PC-9 (cell line): ENCODE measurements at regions not wholly inside any gene's neighbourhood (a gene's known extent, or its start where the extent isn't known, plus 50 kb on each side); places are given as distances from the start of the nearest gene placed in this dataset.
"Not testable (repeated sequence)": the region's sequence is repeated elsewhere in the genome, so short reads cannot be mapped to it uniquely, and the experiment has no call there.

Experiments
- BruUV-seq: library from RNA; stranded (reverse); fragments of 400-500 nt; replicated peaks from 2 replicates; lab custom pipeline; 2021; lab: Mats Ljungman, UMichigan
- CTCF ChIA-PET: fragments of 300-600 bp; sonication (Branson Sonifier 250); formaldehyde crosslinking; loops from one replicate; lab custom pipeline; 2022; ENCODE audit warnings: antibody characterized with exemption; lab: Charles Lee
- POLR2A ChIA-PET: fragments of 300-600 bp; sonication (Branson Sonifier 250); formaldehyde crosslinking; loops from one replicate; lab custom pipeline; 2022; ENCODE audit warnings: antibody characterized with exemption; ENCODE audit not compliant: unreplicated experiment; lab: Charles Lee
- DNase-seq, 2 experiments: peaks; one replicate each; pipeline versions ENCODE4 v3.0.0 to v3.0.0-alpha.2; 2015 to 2022; ENCODE audit warnings: mixed read lengths in 1 of 2
- H2AFZ ChIP-seq: fragments of 200-600 bp; sonication (generic); 2 replicates; pipeline ENCODE4 v1.8.1; 2017; ENCODE audit warnings: antibody characterized with exemption
- H3F3A ChIP-seq: fragments of 200-600 bp; sonication (generic); 2 replicates; pipeline ENCODE4 v1.8.1; 2017; ENCODE audit warnings: antibody characterized with exemption, mild to moderate bottlenecking, low read depth; ENCODE audit not compliant: insufficient read depth
- H3K27ac ChIP-seq: fragments of 200-600 bp; sonication (generic); 2 replicates; pipeline ENCODE4 v1.6.1; 2016; ENCODE audit warnings: mixed run types
- H3K27me3 ChIP-seq: fragments of 200-600 bp; sonication (generic); 2 replicates; pipeline ENCODE4 v1.6.1; 2016; ENCODE audit warnings: low read depth, mixed run types; ENCODE audit not compliant: insufficient read depth
- H3K36me3 ChIP-seq: fragments of 200-600 bp; sonication (generic); 2 replicates; pipeline ENCODE4 v1.6.1; 2016; ENCODE audit warnings: low read depth, mixed run types
- H3K4me1 ChIP-seq: fragments of 200-600 bp; sonication (generic); replicated peaks from 2 replicates; pipeline ENCODE4 v1.6.1; 2016; ENCODE audit warnings: mixed run types; ENCODE audit not compliant: insufficient read depth
- H3K4me2 ChIP-seq: fragments of 200-600 bp; sonication (generic); 2 replicates; pipeline ENCODE4 v1.6.1; 2017; ENCODE audit warnings: mixed run types
- H3K4me3 ChIP-seq: fragments of 200-600 bp; sonication (generic); 2 replicates; pipeline ENCODE4 v1.6.1; 2016; ENCODE audit warnings: mixed run types
- H3K79me2 ChIP-seq: fragments of 200-600 bp; sonication (generic); 2 replicates; pipeline ENCODE4 v1.6.1; 2017; ENCODE audit warnings: low read depth, mixed run types
- H3K9me2 ChIP-seq: fragments of 200-600 bp; sonication (generic); 2 replicates; pipeline ENCODE4 v1.8.1; 2017; ENCODE audit warnings: mild to moderate bottlenecking; ENCODE audit not compliant: insufficient read depth
- H3K9me3 ChIP-seq: fragments of 200-600 bp; sonication (generic); 2 replicates; pipeline ENCODE4 v1.8.1; 2016; ENCODE audit warnings: low read depth; ENCODE audit not compliant: insufficient read depth
- H4K20me1 ChIP-seq: fragments of 200-600 bp; sonication (generic); 2 replicates; pipeline ENCODE4 v1.8.1; 2017; ENCODE audit not compliant: insufficient read depth
- EZH2 ChIP-seq: fragments of 200-600 bp; sonication (generic); IDR thresholded peaks from 2 replicates; pipeline ENCODE4 v1.8.0; 2017; ENCODE audit warnings: antibody characterized with exemption, low read depth
- intact Hi-C: fragments of 100-400 bp; cut with micrococcal nuclease; formaldehyde crosslinking; loops from one replicate; pipeline ENCODE4 v1.10.0; 2022; ENCODE audit not compliant: unreplicated experiment
- TF ChIP-seq, protein P1 (sequence below): fragments of 200-600 bp; sonication (generic); conservative IDR thresholded peaks from 2 replicates; pipeline ENCODE4 v1.6.1; 2017; ENCODE audit warnings: mixed run types, antibody characterized with exemption, mild to moderate bottlenecking, moderate library complexity

GRCh38 chr12:18827913-18828312, 90.0 kb downstream of the CAPZA3 start:
- Histone ChIP-seq H2AFZ (no peak overlapping the region), H3F3A (no peaks in the 10 kb centered on the region), H3K9me3 (0 out of 2 replicates have a peak, but pooled peaks cover 3% of the 10 kb centered on the region), H3K4me3 (no peak overlapping the region), H3K4me1 (no peaks in the 10 kb centered on the region), H4K20me1 (no peaks in the 10 kb centered on the region), H3K4me2 (no peak overlapping the region), H3K27ac (no peak overlapping the region), H3K27me3 (no peaks in the 10 kb centered on the region), H3K9me2 (no peaks in the 10 kb centered on the region), H3K79me2 (no peaks in the 10 kb centered on the region), H3K36me3 (no peaks in the 10 kb centered on the region)
- POLR2A ChIA-PET = no interaction called here
- no TSS peak for BruUV-seq
- TF ChIP-seq, protein P1, sequence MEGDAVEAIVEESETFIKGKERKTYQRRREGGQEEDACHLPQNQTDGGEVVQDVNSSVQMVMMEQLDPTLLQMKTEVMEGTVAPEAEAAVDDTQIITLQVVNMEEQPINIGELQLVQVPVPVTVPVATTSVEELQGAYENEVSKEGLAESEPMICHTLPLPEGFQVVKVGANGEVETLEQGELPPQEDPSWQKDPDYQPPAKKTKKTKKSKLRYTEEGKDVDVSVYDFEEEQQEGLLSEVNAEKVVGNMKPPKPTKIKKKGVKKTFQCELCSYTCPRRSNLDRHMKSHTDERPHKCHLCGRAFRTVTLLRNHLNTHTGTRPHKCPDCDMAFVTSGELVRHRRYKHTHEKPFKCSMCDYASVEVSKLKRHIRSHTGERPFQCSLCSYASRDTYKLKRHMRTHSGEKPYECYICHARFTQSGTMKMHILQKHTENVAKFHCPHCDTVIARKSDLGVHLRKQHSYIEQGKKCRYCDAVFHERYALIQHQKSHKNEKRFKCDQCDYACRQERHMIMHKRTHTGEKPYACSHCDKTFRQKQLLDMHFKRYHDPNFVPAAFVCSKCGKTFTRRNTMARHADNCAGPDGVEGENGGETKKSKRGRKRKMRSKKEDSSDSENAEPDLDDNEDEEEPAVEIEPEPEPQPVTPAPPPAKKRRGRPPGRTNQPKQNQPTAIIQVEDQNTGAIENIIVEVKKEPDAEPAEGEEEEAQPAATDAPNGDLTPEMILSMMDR = no peak
- TF ChIP-seq EZH2 = no peak
- no peak for DNase-seq
- CTCF ChIA-PET = no interaction called here
- intact Hi-C loops = no loop called here

GRCh38 chr12:18828483-18828882, 90.6 kb downstream of the CAPZA3 start:
- no peaks in the 10 kb centered on the region for H3K36me3 ChIP-seq
- no peak for DNase-seq
- ChIA-PET POLR2A (no interaction called here), CTCF (no interaction called here)
- no peak overlapping the region for H2AFZ ChIP-seq
- no peaks in the 10 kb centered on the region for H3F3A ChIP-seq
- no peaks in the 10 kb centered on the region for H3K79me2 ChIP-seq
- BruUV-seq = no TSS peak
- no peaks in the 10 kb centered on the region for H3K9me2 ChIP-seq
- no peaks in the 10 kb centered on the region for H3K4me1 ChIP-seq
- no peak overlapping the region for H3K4me2 ChIP-seq
- no peaks in the 10 kb centered on the region for H4K20me1 ChIP-seq
- TF ChIP-seq, protein P1 = no peak
- no peak for TF ChIP-seq EZH2
- H3K27me3 ChIP-seq = no peaks in the 10 kb centered on the region
- H3K4me3 ChIP-seq = no peak overlapping the region
- no peak overlapping the region for H3K27ac ChIP-seq
- H3K9me3 ChIP-seq = 0 out of 2 replicates have a peak, but pooled peaks cover 3% of the 10 kb centered on the region
- intact Hi-C loops = no loop called here

GRCh38 chr12:18828987-18829386, 91.1 kb downstream of the CAPZA3 start:
- no TSS peak for BruUV-seq

DNA sequence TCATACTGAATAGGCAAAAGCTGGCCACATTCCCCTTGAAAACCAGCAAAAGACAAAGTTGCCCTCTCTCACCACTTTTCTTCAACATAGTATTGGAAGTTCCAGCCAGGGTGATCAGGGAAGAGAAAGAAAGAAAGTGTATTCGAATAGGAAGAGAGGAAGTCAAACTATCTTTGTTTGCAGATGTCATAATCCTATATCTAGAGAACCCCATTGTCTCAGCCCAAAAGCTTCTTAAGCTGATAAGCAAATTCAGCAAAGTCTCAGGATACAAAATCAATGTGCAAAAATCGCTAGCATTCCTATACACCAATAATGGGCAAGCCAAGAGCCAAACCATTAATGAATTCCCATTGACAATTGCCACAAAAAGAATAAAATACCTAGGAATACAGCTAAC, 95.0 kb downstream of the CAPZA3 start:
- POLR2A ChIA-PET, H3K36me3 ChIP-seq, intact Hi-C loops, H3F3A ChIP-seq, H3K9me3 ChIP-seq, CTCF ChIA-PET, H4K20me1 ChIP-seq, H3K9me2 ChIP-seq, H3K79me2 ChIP-seq, DNase-seq, H3K4me1 ChIP-seq, H3K27me3 ChIP-seq, BruUV-seq, H3K4me3 ChIP-seq, H2AFZ ChIP-seq, H3K4me2 ChIP-seq, H3K27ac ChIP-seq: not testable (repeated sequence)

More at GRCh38 chr12:18828987-18829386, 91.1 kb downstream of the CAPZA3 start:
- ChIA-PET CTCF (no interaction called here), POLR2A (no interaction called here)
- Histone ChIP-seq H3K9me2 (no peaks in the 10 kb centered on the region), H3K79me2 (no peaks in the 10 kb centered on the region), H3K27ac (no peak overlapping the region), H3K9me3 (0 out of 2 replicates have a peak, but pooled peaks cover 3% of the 10 kb centered on the region), H3F3A (no peaks in the 10 kb centered on the region), H4K20me1 (no peaks in the 10 kb centered on the region), H2AFZ (no peak overlapping the region), H3K4me3 (no peak overlapping the region), H3K36me3 (no peaks in the 10 kb centered on the region), H3K27me3 (no peaks in the 10 kb centered on the region), H3K4me2 (no peak overlapping the region), H3K4me1 (no peaks in the 10 kb centered on the region)
- TF ChIP-seq EZH2 = no peak
- TF ChIP-seq, protein P1 = no peak
- DNase-seq = no peak
- intact Hi-C loops = no loop called here
